ENCODE measurements at regions not wholly inside any gene's neighbourhood (a gene's known extent, or its start where the extent isn't known, plus 50 kb on each side); places are given as distances from the start of the nearest gene placed in this dataset.
A peak's percentile ranks its signal among the peaks of the same experiment; 100 is the strongest.
"Not testable (repeated sequence)": the region's sequence is repeated elsewhere in the genome, so short reads cannot be mapped to it uniquely, and the experiment has no call there.

DNA sequence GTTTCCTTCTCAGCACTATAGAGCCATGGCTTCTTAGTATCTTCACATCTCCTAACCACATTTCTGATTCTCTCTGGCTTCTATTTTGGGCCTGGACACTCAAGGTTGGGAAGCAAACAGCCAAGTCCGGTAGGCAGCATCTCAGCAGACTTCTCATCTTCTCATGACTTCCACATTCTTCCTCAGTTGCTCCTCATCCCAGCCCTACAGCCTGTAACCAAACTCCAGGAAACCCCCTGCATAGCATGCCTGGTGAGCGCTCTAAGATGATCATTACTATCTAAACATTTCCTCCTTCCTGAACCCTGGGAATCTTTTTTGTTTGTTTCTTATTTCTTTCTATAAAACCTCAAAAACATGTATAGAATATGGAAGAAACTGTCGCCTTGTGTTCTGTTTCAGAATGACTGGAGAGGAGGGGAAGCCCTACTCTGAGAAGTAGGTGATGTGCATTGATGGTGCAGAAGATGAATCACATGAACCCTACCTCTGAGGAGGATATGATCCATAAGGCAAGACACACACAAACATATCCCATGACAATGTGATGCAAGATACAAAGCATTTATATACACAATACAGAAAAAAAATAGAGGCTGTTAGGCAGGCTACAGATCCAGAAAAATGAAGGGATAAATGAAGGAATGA is 219.8 kb upstream of the GYPA start:
- H3K4me3 ChIP-seq (ENCODE audit: low read length) = no peak overlapping the region
- no peak for DNase-seq (ENCODE audit: low read depth, low spot score)

DNA sequence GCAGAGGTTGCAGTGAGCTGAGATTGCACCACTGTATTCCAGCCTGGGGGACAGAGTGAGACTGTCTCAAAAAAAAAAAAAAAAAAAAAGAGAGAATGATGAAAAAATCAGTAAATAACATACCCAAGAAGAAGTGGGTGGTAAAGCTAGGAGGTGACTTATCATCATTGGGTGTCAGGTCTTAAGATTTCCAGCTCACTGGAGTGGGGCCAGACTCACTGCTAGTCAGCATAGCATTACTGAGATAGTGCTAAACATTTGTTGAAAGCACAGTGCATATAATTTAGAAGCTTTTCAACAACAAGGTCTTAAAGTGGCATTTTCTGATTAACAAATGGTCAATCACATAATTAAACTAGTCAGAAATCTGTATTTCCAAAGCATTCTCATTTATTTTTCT is 221.8 kb upstream of the GYPA start:
- H3K4me3 ChIP-seq (ENCODE audit: low read length) = no peak overlapping the region
- DNase-seq (ENCODE audit: low read depth, low spot score) = no peak

DNA sequence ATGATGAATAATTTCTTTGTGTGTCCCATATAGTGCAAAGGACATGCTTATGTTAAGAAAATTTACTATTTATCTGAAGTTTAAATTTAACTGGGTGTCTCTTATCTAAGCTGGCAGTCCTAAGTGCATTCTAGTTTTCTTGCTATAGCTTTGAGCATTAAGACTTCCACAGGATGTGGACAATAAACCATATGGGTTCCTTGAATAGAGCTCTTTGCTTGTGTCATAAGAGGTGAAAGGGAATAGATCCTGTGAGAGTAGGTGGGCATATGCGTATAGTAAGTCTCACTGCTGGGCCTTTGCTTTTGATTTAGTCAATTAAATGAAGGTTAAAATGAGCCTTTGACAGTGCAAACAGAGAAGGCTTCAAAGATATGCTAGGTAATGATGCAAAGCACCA is 223.4 kb upstream of the GYPA start:
- peak; percentile 59 for DNase-seq (ENCODE audit: low read depth, low spot score)
- no peak overlapping the region for H3K4me3 ChIP-seq (ENCODE audit: low read length)

DNA sequence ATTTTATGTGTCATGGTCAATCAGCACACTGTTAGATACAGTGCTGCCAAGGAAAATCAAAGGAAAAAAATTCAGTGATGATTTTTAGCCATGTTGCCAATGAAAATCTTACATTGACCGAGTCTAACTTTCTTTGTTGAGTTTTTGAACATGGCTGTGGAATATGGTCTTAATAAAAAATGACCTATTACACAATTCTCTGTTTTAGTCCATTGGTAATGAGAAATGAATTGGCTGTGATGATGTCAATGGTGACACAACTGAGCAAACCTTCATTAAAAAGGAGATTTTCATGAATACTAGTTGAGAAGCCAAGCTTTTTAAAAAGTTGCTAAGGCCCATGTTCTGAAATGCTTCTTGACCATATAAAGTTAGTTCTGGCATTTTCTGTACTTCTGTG is 225.9 kb upstream of the GYPA start:
- no peak for DNase-seq (ENCODE audit: low read depth, low spot score)
- H3K4me3 ChIP-seq (ENCODE audit: low read length) = no peak overlapping the region

DNA sequence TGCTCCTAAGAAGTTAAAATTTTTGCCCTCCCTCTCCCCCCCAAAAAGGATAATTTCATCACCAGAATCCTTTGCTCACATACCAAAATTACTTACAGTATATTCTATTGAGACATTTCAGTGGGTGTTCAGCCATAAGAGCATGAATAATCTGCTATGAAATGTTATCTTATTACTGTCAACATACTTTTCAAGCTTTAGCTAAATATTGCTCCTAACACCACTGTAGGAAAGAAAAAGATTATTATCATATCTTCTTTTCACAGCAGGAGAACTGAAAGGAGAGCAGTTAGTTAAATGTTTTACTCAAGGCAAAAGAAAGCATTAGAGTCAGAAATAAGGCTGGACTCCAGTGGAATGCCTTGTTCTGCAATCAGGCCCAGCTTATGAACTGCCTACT is 231.0 kb upstream of the GYPA start:
- no peak overlapping the region for H3K4me3 ChIP-seq (ENCODE audit: low read length)
- no peak for DNase-seq (ENCODE audit: low read depth, low spot score)

DNA sequence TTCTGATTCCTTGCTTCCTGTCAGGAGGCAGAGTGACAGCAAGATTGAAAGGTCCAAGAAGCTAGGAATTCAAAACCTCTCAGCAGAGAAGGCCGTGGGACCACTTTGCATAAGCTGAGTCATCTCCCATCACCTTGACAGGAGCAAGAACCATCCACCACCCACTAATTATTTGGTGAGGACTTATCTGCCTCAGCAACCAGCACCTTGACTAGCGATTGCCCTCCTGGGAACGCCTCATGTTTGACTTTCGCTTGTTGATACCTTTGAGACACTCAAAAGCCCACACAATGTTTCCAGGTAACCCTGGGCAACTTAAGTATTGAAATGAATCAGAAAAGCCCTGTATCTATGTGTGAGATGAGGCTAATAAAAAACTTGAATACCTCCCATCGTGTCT is 233.5 kb upstream of the GYPA start:
- DNase-seq (ENCODE audit: low read depth, low spot score) = no peak
- no peak overlapping the region for H3K4me3 ChIP-seq (ENCODE audit: low read length)

DNA sequence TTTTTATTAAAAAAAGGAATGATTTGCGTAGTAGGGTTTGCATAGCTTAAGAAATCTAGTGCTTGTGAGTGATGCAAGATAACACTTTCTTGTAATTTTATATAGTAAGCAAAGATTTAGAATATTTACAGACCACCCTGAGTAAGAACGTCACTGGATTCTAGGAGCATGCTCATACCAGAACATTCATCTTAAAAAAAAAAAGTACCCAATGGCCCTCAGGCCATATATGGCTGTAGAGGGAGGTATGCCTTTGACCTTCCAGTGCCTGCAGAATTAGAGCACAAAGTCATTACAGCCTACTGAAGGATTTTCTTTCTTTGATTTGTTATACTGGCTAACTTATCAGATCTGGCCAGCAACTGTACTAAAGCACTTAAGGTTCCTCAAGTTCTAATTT is 236.3 kb upstream of the GYPA start:
- no peak for DNase-seq (ENCODE audit: low read depth, low spot score)
- no peak overlapping the region for H3K4me3 ChIP-seq (ENCODE audit: low read length)

DNA sequence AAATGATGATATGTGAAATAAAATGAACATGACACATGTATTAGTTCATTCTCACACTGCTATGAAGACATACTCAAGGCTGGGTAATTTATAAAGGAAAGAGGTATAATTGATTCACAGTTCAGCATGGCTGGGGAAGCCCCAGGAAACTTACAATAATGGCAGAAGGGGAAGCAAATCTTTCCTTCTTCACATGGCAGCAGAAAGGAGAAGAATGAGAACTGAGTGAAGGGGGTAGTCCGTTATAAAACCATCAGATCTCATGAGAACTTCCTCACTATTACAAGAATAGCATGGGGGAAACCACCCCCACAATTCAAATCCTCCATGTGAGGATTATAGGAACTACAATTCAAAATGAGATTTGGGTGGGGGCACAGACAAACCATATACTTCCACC is 243.9 kb upstream of the GYPA start:
- DNase-seq (ENCODE audit: low read depth, low spot score) = no peak
- H3K4me3 ChIP-seq (ENCODE audit: low read length) = no peak overlapping the region

DNA sequence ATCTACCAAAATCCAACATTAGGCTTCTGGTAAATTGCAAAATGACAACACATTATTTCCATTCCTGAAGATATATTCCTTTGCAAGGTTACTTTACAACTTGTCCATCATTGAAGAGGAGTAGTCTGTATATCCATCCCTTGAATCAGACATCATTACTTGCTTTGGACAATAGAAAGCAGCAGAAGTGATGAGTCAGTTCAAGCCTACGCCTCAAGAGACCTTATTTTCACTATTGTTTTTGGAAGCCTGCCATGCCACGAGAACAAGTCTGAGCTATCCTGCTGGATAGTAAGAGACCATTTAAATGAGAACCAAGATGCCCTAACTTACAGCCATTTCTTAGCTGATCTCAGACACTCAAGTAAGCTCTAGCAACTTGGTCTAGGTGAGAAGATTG is 246.0 kb upstream of the HHIP start:
- DNase-seq (ENCODE audit: low read depth, low spot score) = no peak
- H3K4me3 ChIP-seq (ENCODE audit: low read length) = no peak overlapping the region

DNA sequence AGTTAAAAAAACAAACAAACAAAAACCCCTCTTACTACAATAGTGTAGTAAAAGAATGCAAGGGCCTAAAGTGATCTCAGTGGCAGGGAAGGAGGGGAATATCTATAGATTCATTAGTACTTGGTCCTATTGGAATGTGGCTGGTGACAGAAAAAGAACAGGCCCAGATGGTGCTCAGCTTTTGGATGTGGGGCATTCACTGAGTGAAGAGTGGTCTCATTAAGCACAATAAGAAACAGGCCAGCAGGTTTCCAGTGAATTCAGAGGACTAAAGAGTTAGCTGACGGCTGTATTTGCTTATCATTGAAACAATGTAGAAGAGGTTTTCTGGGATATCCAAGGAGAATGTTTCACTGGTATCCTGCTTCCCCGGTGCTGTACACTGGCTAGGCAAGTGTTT is 243.8 kb upstream of the HHIP start:
- no peak for DNase-seq (ENCODE audit: low read depth, low spot score)
- H3K4me3 ChIP-seq (ENCODE audit: low read length) = no peak overlapping the region

DNA sequence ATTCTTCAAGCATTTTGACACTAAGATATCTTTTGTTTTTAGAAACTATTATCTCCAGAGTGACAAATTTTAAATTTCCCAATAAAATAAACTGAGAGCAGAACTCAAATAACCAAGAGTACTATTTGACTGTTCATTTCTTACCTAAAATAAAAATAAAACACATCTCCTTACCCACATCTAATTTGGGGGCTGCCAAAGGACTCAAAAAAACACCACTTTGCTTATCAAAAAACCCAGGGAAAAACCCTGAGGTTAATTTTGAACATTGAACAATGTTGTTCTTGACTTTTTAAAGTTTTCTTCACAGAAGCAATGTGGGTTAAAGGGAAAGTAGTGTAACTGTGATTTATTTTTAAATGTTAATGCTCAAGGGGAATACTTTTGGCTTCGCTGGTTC is 243.0 kb upstream of the HHIP start:
- no peak overlapping the region for H3K4me3 ChIP-seq (ENCODE audit: low read length)
- DNase-seq (ENCODE audit: low read depth, low spot score) = no peak

DNA sequence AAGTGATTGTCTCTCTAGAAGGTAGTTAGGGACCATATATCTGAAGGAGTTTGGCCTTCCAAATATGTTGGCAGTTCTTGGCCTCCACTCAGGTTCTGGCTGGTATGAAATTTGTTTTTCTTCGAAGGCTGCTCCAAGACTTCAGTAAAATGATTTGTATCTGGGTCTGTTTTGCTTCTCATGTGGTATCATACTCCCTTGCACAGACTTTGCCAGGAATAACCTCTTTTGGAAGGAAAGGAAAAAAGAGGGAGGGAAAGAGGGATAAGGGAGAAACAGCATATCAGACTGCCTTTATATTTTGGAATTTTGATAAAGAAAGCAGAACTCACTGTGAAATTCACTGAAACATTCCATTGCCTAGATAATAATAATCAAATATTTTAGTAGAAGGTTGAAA is 242.1 kb upstream of the HHIP start:
- no peak for DNase-seq (ENCODE audit: low read depth, low spot score)
- H3K4me3 ChIP-seq (ENCODE audit: low read length) = no peak overlapping the region

DNA sequence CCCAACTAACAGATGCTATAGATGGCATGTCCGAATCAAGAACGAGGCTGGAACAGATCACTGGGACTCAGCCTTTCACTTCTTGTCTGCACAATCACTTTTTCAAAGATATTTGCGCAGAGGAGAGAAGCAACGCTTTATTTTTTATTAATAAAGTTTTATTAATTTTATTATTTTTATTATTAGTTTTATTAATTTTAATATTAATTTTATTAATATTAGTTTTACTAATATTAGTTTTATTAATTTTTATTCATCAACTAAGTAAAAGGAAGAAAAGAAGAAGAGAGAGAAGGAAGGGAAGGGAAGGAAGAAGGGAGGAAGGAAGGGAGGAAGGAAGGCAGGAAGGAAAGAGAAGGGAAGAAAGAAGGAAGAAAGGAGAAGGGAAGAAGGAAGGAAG is 236.4 kb upstream of the HHIP start:
- no peak for DNase-seq (ENCODE audit: low read depth, low spot score)
- H3K4me3 ChIP-seq (ENCODE audit: low read length) = no peak overlapping the region

DNA sequence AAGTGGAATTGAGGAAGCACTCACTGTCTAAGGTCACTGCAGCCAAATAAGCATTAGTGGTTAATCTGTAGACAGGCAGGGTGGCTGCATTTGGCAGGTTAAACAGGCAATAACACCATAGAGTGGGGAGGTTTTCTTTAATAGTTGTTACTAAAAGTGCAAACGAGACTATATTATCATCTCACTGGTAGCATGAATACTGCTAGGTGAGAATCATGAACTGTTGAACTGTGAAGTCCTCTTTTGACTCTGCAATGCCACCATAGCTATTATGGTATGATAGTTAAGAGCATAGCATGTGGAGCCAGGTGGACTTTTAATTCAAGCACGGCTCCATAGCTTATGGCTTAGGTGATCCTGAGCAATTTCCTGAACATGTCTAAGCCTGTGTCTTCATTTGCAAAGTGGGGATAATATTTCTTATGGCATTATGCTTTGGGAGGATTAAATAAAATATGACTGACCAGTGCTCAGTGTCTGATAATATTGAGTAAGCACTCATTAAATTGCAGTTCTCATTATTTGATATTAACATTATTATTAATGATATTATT is 235.6 kb upstream of the HHIP start:
- H3K4me3 ChIP-seq (ENCODE audit: low read length) = no peak overlapping the region
- no peak for DNase-seq (ENCODE audit: low read depth, low spot score)

DNA sequence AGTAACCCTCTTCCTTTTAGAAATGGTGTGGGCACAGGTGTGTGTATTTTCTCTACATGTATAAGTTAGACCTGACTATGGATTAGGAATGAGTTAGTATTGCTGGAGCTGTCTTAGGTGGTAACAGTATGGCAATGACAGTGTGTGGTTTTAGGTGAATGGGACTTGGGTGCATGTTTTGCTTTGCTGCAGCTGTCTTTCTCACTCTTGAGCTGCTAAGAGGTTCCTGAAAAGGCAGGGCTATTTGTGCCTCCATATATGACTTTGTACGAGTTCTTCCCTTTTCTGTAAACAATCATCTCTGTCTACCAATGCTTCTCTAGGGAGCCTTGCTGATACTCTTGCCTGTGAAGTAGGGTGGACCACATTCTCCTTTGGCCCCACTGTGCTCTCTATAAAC is 234.8 kb upstream of the HHIP start:
- no peak for DNase-seq (ENCODE audit: low read depth, low spot score)
- no peak overlapping the region for H3K4me3 ChIP-seq (ENCODE audit: low read length)

DNA sequence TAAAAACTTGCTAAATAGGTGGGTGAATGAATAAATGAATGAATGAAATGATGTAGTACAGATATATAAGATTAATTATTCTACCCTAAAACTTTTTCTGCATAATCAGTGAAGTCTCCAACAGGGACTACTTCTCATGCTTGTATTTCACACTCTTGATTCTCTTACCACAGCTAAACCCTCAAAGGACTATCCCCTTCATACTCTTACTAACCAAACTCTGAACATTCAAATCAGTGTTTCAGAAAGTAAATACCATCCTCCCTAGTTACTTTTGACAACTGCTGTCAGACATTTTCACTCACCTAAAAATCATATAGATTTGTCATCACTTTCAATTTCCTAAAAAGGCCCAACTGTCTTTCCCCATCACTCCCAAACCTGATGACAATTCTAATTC is 234.3 kb upstream of the HHIP start:
- no peak overlapping the region for H3K4me3 ChIP-seq (ENCODE audit: low read length)

DNA sequence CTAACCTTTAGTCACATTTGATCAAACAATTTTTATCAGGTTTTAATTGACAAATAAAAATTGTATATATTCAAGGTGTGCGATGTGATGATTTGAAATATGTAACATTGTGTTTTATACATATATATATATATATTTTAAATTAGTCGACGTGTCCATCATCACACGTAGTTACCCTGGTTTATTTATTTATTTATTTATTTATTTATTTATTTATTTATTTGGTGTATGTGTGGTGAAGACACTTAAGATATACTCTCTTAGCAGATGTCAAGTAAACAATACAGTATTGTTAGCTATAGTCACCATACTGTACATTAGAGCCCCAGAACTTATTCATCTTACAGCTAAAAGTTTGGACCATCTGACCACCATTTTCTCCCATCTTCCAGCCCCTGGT is 224.9 kb upstream of the HHIP start:
- no peak overlapping the region for H3K4me3 ChIP-seq (ENCODE audit: low read length)
- no peak for DNase-seq (ENCODE audit: low read depth, low spot score)

More for the DNA sequence above, 234.3 kb upstream of the HHIP start:
- no peak for DNase-seq (ENCODE audit: low read depth, low spot score)

DNA sequence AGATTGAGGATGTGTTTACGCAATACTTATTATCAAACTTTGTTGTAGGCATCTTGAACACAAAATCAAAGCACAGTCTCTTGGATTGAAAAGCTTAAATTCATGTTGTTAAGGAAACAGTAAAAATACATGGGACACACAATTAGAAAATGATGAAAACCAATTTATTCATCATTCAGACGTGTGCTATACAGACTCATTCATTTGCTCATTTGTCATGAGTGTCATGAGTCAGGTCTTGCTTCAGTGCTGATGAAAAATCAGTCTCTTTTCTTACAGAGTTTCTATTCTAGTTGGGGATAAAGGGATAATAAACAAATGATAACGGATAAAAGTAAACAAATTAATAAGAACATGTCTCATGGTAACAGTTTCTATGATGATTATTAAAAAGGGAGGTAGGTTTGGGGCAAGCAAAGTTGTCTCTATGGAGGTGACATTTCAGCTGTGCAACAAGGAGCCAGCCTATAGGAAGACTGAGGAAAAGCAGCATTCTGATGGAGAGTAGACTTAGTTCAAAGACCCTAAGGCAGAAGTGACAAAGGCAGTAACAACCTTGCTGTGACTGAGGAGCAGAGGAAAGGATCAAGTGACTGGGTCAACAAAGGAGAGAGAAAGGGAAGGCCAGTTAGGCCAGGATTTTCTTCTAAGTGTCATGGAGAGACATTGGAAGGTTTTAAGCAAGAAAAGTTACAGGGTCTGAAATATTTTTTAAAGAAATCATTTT is 224.0 kb upstream of the HHIP start:
- no peak for DNase-seq (ENCODE audit: low read depth, low spot score)

DNA sequence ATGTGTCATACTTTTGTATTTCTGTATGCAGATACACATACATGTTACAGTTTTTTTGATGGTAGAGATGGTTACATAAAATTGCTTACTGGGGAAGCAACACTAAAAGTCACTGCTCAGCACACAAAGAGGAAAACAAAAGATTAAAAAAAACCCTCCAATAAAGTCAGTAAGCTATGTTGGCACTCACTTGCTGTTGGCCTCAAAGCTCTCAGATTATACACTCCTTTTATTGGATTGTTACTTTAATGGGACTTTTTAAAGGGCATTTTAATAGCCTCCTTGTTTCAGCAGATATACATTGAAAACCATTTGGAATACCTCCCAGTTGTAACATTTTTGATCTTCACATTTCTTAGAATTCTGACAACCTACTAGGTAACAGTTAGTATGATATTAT is 222.0 kb upstream of the HHIP start:
- no peak for DNase-seq (ENCODE audit: low read depth, low spot score)
- no peak overlapping the region for H3K4me3 ChIP-seq (ENCODE audit: low read length)

More for the DNA sequence above, 224.0 kb upstream of the HHIP start:
- H3K4me3 ChIP-seq (ENCODE audit: low read length) = no peak overlapping the region

DNA sequence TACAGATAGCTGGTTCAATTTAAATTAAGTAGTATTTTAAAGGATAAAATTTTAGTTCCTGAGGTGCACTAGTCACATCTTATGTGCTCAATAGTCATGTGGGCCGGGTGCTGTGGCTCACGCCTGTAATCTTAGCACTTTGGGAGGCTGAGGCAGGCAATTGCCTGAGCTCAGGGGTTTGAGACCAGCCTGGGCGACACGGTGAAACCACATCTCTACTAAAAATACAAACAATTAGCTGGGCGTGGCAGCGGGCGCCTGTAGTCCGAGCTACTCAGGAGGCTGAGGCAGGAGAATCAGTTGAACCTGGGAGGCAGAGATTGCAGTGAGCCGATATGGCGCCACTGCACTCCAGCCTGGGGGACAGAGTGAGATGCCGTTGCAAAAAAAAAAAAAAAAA is 219.9 kb upstream of the HHIP start:
- not testable (repeated sequence) for H3K4me3 ChIP-seq (ENCODE audit: low read length); DNase-seq (ENCODE audit: low read depth, low spot score)

DNA sequence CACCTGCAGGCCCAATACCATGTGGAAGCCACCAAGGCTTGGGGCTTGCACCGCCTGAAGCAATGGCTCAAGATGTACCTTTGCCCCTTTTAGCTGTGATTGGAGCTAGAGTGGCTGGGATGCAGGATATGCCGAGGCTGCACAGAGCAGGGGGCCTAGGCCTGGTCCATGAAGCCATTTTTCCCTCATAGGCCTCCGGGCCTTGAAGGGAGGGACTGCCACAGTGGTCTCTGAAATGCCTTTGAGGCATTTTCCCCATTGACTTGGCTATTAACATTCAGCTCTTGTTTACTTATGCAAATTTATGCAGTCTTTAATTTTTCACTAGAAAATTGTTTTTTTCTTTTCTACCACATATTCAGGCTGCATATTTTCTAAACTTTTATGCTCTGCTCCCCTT is 203.2 kb upstream of the HHIP start:
- no peak for DNase-seq (ENCODE audit: low read depth, low spot score)
- no peak overlapping the region for H3K4me3 ChIP-seq (ENCODE audit: low read length)

Measured in Jurkat, Clone E6-1 (cell line).